ENCODE measurements at regions not wholly inside any gene's neighbourhood (a gene's known extent, or its start where the extent isn't known, plus 50 kb on each side); places are given as distances from the start of the nearest gene placed in this dataset.
A peak's percentile ranks its signal among the peaks of the same experiment; 100 is the strongest.
"Not testable (repeated sequence)": the region's sequence is repeated elsewhere in the genome, so short reads cannot be mapped to it uniquely, and the experiment has no call there.

- H3K4me1 ChIP-seq (ENCODE audit: control insufficient read depth, low read length) = peaks cover 23% of the 10 kb centered on the region
- no peaks in the 10 kb centered on the region for H3K27me3 ChIP-seq (ENCODE audit: control insufficient read depth, low read length)
- H3K79me2 ChIP-seq (ENCODE audit: control insufficient read depth, low read length) = no peaks in the 10 kb centered on the region
- H4K20me1 ChIP-seq (ENCODE audit: control insufficient read depth, insufficient read depth, low read depth, low read length) = no peaks in the 10 kb centered on the region
- H3K27ac ChIP-seq (ENCODE audit: low read depth, low read length) = peak overlapping the region; percentile 39
- H3F3A ChIP-seq (ENCODE audit: control insufficient read depth, insufficient read depth) = no peaks in the 10 kb centered on the region
- H3K9me3 ChIP-seq (ENCODE audit: control insufficient read depth, insufficient read depth, low read length) = peaks cover 11% of the 10 kb centered on the region; the same call in 1 of the 2 replicates
- no peak for TF ChIP-seq EZH2phosphoT487 (IDR thresholded peaks at IDR 0.05; ENCODE audit: borderline replicate concordance, low read length)
- TF ChIP-seq, protein P1, sequence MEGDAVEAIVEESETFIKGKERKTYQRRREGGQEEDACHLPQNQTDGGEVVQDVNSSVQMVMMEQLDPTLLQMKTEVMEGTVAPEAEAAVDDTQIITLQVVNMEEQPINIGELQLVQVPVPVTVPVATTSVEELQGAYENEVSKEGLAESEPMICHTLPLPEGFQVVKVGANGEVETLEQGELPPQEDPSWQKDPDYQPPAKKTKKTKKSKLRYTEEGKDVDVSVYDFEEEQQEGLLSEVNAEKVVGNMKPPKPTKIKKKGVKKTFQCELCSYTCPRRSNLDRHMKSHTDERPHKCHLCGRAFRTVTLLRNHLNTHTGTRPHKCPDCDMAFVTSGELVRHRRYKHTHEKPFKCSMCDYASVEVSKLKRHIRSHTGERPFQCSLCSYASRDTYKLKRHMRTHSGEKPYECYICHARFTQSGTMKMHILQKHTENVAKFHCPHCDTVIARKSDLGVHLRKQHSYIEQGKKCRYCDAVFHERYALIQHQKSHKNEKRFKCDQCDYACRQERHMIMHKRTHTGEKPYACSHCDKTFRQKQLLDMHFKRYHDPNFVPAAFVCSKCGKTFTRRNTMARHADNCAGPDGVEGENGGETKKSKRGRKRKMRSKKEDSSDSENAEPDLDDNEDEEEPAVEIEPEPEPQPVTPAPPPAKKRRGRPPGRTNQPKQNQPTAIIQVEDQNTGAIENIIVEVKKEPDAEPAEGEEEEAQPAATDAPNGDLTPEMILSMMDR (IDR thresholded peaks at IDR 0.05; ENCODE audit: low read depth, low read length, poor library complexity, severe bottlenecking) = no peak
- peak overlapping the region; percentile 44 for H3K4me3 ChIP-seq (ENCODE audit: low read length)
- H3K4me2 ChIP-seq (ENCODE audit: low read length) = peak overlapping the region; percentile 44
- no peaks in the 10 kb centered on the region for H3K9me2 ChIP-seq (replicated peaks; ENCODE audit: control insufficient read depth, low read length)
- H3K36me3 ChIP-seq (ENCODE audit: control insufficient read depth, low read length) = no peaks in the 10 kb centered on the region; the same call in 1 of the 2 replicates
These were observed 81.8 kb upstream of the UBE2E1 start for GRCh38 chr3:23723930-23724329.

GRCh38 chr3:23726811-23727548 is 78.8 kb upstream of the UBE2E1 start:
- H3K4me2 ChIP-seq (ENCODE audit: low read length) = no peak overlapping the region
- H3K9me2 ChIP-seq (replicated peaks; ENCODE audit: control insufficient read depth, low read length) = no peaks in the 10 kb centered on the region
- peaks cover 23% of the 10 kb centered on the region for H3K4me1 ChIP-seq (ENCODE audit: control insufficient read depth, low read length)
- H3K4me3 ChIP-seq (ENCODE audit: low read length) = no peak overlapping the region
- no peaks in the 10 kb centered on the region for H3F3A ChIP-seq (ENCODE audit: control insufficient read depth, insufficient read depth)
- no peaks in the 10 kb centered on the region for H3K79me2 ChIP-seq (ENCODE audit: control insufficient read depth, low read length)
- H3K27me3 ChIP-seq (ENCODE audit: control insufficient read depth, low read length) = no peaks in the 10 kb centered on the region
- no peak overlapping the region for H3K27ac ChIP-seq (ENCODE audit: low read depth, low read length)
- H3K36me3 ChIP-seq (ENCODE audit: control insufficient read depth, low read length) = no peaks in the 10 kb centered on the region; the same call in 1 of the 2 replicates
- H4K20me1 ChIP-seq (ENCODE audit: control insufficient read depth, insufficient read depth, low read depth, low read length) = no peaks in the 10 kb centered on the region
- H3K9me3 ChIP-seq (ENCODE audit: control insufficient read depth, insufficient read depth, low read length) = peaks cover 11% of the 10 kb centered on the region; the same call in 1 of the 2 replicates
- TF ChIP-seq EZH2phosphoT487 (IDR thresholded peaks at IDR 0.05; ENCODE audit: borderline replicate concordance, low read length) = no peak
- TF ChIP-seq, protein P1 (IDR thresholded peaks at IDR 0.05; ENCODE audit: low read depth, low read length, poor library complexity, severe bottlenecking) = no peak

DNA sequence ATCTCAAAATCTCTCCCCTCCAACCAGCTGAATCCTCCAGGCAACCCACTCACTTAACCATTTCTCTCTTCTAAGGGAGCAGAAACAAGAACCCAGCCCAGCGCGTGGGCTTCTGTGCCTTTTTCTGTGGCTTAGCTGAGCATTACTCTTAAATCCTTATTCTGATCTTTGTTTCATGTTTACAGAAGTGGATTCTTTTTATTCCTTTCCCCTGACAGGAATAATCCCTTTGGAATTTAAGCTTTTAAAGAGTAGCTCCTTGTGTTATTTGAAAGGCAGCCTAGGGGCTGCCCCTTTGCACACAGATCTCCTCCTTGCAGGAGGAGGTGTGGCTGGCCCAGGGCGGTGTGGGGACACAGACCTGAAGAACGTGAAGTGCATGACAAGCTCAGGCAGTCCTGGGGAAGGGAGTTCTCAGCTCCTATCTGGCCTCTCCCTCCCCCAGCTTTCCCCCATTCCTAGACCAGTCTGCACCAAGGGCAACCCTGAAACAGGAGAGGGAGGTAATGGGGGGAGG is 77.1 kb upstream of the UBE2E1 start:
- H3K36me3 ChIP-seq (ENCODE audit: control insufficient read depth, low read length) = no peaks in the 10 kb centered on the region
- no peak overlapping the region for H3K4me2 ChIP-seq (ENCODE audit: low read length)

DNA sequence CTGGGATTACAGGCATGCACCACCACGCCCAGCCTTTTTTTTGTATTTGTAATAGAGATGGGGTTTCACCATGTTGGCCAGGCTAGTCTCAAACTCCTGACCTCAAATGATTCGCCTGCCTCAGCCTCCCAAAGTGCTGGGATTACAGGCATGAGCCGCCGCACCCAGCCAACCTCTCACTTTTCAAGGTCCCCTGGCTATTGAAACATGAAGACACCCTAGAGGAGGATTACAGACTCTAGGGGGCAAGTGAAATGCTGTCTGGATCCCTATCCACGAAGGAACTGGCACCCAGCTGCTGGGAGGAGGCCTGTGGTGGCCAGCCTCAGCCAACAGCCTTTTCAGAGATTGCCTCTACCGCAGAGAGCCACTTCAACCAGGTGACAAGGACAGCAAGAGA is 76.4 kb upstream of the UBE2E1 start:
- H3K27ac ChIP-seq (ENCODE audit: low read depth, low read length); H3K9me3 ChIP-seq (ENCODE audit: control insufficient read depth, insufficient read depth, low read length); H3F3A ChIP-seq (ENCODE audit: control insufficient read depth, insufficient read depth); H3K9me2 ChIP-seq (replicated peaks; ENCODE audit: control insufficient read depth, low read length); H3K4me1 ChIP-seq (ENCODE audit: control insufficient read depth, low read length); H3K79me2 ChIP-seq (ENCODE audit: control insufficient read depth, low read length); H3K4me2 ChIP-seq (ENCODE audit: low read length); H3K36me3 ChIP-seq (ENCODE audit: control insufficient read depth, low read length); H4K20me1 ChIP-seq (ENCODE audit: control insufficient read depth, insufficient read depth, low read depth, low read length); H3K4me3 ChIP-seq (ENCODE audit: low read length); H3K27me3 ChIP-seq (ENCODE audit: control insufficient read depth, low read length): not testable (repeated sequence)

More for the DNA sequence above, 77.1 kb upstream of the UBE2E1 start:
- no peak overlapping the region for H3K4me3 ChIP-seq (ENCODE audit: low read length)
- no peaks in the 10 kb centered on the region for H4K20me1 ChIP-seq (ENCODE audit: control insufficient read depth, insufficient read depth, low read depth, low read length)
- H3K4me1 ChIP-seq (ENCODE audit: control insufficient read depth, low read length) = peaks cover 15% of the 10 kb centered on the region
- no peaks in the 10 kb centered on the region for H3K27me3 ChIP-seq (ENCODE audit: control insufficient read depth, low read length)
- H3K9me3 ChIP-seq (ENCODE audit: control insufficient read depth, insufficient read depth, low read length) = 0 out of 2 replicates have a peak, but pooled peaks cover 4% of the 10 kb centered on the region
- TF ChIP-seq, protein P1 (IDR thresholded peaks at IDR 0.05; ENCODE audit: low read depth, low read length, poor library complexity, severe bottlenecking) = no peak
- TF ChIP-seq EZH2phosphoT487 (IDR thresholded peaks at IDR 0.05; ENCODE audit: borderline replicate concordance, low read length) = no peak
- no peaks in the 10 kb centered on the region for H3F3A ChIP-seq (ENCODE audit: control insufficient read depth, insufficient read depth)
- no peaks in the 10 kb centered on the region for H3K9me2 ChIP-seq (replicated peaks; ENCODE audit: control insufficient read depth, low read length)
- no peaks in the 10 kb centered on the region for H3K79me2 ChIP-seq (ENCODE audit: control insufficient read depth, low read length)
- no peak overlapping the region for H3K27ac ChIP-seq (ENCODE audit: low read depth, low read length)
